BJ (cell line): ENCODE measurements at regions not wholly inside any gene's neighbourhood (a gene's known extent, or its start where the extent isn't known, plus 50 kb on each side); places are given as distances from the start of the nearest gene placed in this dataset.

Experiments used
- CTCF ChIA-PET: fragments of 350-600 bp; formaldehyde crosslinking; extraction: SDS; loops from one replicate; lab custom pipeline; 2021; ENCODE audit warnings: antibody characterized with exemption, inconsistent platforms; lab: Yijun Ruan, JAX
- POLR2A ChIA-PET: fragments of 300-600 bp; sonication (Branson Sonifier 250); formaldehyde crosslinking; extraction: SDS; loops from one replicate; lab custom pipeline; 2021; ENCODE audit warnings: antibody characterized with exemption; lab: Charles Lee
- DNase-seq: peaks from one replicate; pipeline ENCODE4 v3.0.0-alpha.2; 2011; ENCODE audit warnings: low read depth
- H3K27me3 ChIP-seq: 2 replicates; pipeline ENCODE4 v1.6.0; 2011; ENCODE audit warnings: low read length; ENCODE audit not compliant: control insufficient read depth, insufficient read depth
- H3K36me3 ChIP-seq: 2 replicates; pipeline ENCODE4 v1.5.1; 2011; ENCODE audit warnings: low read length; ENCODE audit not compliant: control insufficient read depth, insufficient read depth
- H3K4me3 ChIP-seq: 2 replicates; pipeline ENCODE4 v1.5.1; 2011; ENCODE audit warnings: low read depth, mild to moderate bottlenecking, control low read depth, low read length
- CTCF ChIP-seq: IDR thresholded peaks from 2 replicates; pipeline ENCODE4 v1.5.1; 2011; ENCODE audit warnings: low read depth, mild to moderate bottlenecking, control low read depth, inconsistent platforms, low read length, moderate library complexity; ENCODE audit not compliant: insufficient read depth

- H3K4me3 ChIP-seq: no peak overlapping the region
- ChIA-PET CTCF (no interaction called here), POLR2A (no interaction called here)
- DNase-seq: no peak
- no peaks in the 10 kb centered on the region for H3K36me3 ChIP-seq
- no peak for TF ChIP-seq CTCF
- peaks cover 20% of the 10 kb centered on the region for H3K27me3 ChIP-seq
These were observed 218.8 kb downstream of the IRF8 start for GRCh38 chr16:86117756-86118155.

- Histone ChIP-seq H3K27me3 (peaks cover 21% of the 10 kb centered on the region), H3K4me3 (no peak overlapping the region), H3K36me3 (no peaks in the 10 kb centered on the region)
- TF ChIP-seq CTCF: no peak
- ChIA-PET CTCF (interaction anchor here (0.6 kb wide), 1 partner anchor 1018 kb away, joined by 3 read pairs; no protein-coding TSS in a partner anchor), POLR2A (no interaction called here)
- DNase-seq: no peak
These were observed 219.7 kb downstream of the IRF8 start for GRCh38 chr16:86118467-86119307.

- DNase-seq: no peak
- ChIA-PET CTCF (interaction anchor here (1.1 to 1.4 kb wide), 2 partner anchors 48 to 398 kb away, joined by 3 to 5 read pairs; no protein-coding TSS in a partner anchor), POLR2A (no interaction called here)
- peaks cover 30% of the 10 kb centered on the region for H3K27me3 ChIP-seq
- no peak overlapping the region for H3K4me3 ChIP-seq
- no peak for TF ChIP-seq CTCF
- no peaks in the 10 kb centered on the region for H3K36me3 ChIP-seq
These were observed 221.5 kb downstream of the IRF8 start for GRCh38 chr16:86120201-86121192.

GRCh38 chr16:86121374-86122010 lies 222.5 kb downstream of the IRF8 start:
- TF ChIP-seq CTCF: no peak
- Histone ChIP-seq H3K36me3 (no peaks in the 10 kb centered on the region), H3K4me3 (no peak overlapping the region), H3K27me3 (peaks cover 24% of the 10 kb centered on the region)
- POLR2A ChIA-PET: no interaction called here
- CTCF ChIA-PET: no interaction called here
- DNase-seq: no peak
